Esophagus squamous epithelium (tissue), 4 donors: ENCODE measurements at regions not wholly inside any gene's neighbourhood (a gene's known extent, or its start where the extent isn't known, plus 50 kb on each side); places are given as distances from the start of the nearest gene placed in this dataset.

Experiments
- POLR2A ChIP-seq, 4 donors: fragments of 450-650 bp; IDR thresholded peaks; one replicate each; pipeline ENCODE4 v1.6.1; 2017; ENCODE audit warnings: antibody characterized with exemption in 4 of 4, mild to moderate bottlenecking in 4 of 4, moderate library complexity in 3 of 4
- TF ChIP-seq, protein P1 (sequence below), 6 experiments: fragments of 450-650 bp in 4 of 6; fragments of 200-600 bp in 2 of 6; sonication (generic) in 2 of 6; IDR thresholded peaks; one replicate each; pipeline ENCODE4 v1.5.1; 2016 to 2019; ENCODE audit warnings: antibody characterized with exemption in 6 of 6, mild to moderate bottlenecking in 4 of 6, moderate library complexity in 4 of 6

DNA sequence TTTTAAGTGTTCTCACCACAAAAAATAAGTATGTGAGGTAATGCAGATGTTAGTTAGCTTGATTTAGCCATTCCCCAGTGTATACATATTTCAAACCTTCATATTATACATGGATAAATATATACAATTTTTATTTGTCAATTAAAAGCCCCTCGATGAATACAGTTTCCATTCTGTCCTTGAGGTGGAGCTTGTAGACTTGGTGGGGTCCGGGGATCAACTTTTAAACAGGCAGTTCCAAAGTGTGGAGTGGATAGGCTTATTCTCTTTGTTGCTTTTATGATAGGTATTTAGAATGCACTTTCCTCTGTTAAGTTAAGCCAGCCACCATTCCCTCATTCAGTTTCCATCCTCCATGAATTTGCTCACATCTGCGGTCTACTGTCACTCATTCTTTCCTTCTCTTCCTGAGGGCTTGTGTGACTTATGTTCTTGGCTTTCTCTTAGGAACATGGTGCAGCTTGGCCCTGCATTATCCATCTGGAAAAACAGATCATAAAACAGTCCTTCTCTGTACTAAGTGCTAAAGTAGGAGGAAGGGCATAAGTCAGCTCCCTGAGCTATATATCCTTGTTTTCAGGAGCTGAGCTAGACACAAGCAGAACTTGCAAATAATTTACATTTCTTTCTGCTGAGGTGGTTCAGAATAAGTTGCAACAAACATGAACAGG lies 149.1 kb downstream of the NFKBIZ start:
- TF ChIP-seq POLR2A (IDR thresholded peaks at IDR 0.05): no peak
- TF ChIP-seq, protein P1, sequence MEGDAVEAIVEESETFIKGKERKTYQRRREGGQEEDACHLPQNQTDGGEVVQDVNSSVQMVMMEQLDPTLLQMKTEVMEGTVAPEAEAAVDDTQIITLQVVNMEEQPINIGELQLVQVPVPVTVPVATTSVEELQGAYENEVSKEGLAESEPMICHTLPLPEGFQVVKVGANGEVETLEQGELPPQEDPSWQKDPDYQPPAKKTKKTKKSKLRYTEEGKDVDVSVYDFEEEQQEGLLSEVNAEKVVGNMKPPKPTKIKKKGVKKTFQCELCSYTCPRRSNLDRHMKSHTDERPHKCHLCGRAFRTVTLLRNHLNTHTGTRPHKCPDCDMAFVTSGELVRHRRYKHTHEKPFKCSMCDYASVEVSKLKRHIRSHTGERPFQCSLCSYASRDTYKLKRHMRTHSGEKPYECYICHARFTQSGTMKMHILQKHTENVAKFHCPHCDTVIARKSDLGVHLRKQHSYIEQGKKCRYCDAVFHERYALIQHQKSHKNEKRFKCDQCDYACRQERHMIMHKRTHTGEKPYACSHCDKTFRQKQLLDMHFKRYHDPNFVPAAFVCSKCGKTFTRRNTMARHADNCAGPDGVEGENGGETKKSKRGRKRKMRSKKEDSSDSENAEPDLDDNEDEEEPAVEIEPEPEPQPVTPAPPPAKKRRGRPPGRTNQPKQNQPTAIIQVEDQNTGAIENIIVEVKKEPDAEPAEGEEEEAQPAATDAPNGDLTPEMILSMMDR (IDR thresholded peaks at IDR 0.05): no peak
